HEK293 (cell line): ENCODE measurements at regions not wholly inside any gene's neighbourhood (a gene's known extent, or its start where the extent isn't known, plus 50 kb on each side); places are given as distances from the start of the nearest gene placed in this dataset.

Source experiments
- CTCF ChIA-PET: fragments of 350-600 bp; formaldehyde crosslinking; extraction: SDS; loops from one replicate; lab custom pipeline; 2021; ENCODE audit warnings: antibody characterized with exemption; lab: Yijun Ruan, JAX
- POLR2A ChIA-PET: fragments of 300-600 bp; formaldehyde crosslinking; extraction: SDS; loops from one replicate; lab custom pipeline; 2020; ENCODE audit warnings: antibody characterized with exemption, inconsistent platforms; lab: Yijun Ruan, JAX
- H3K27ac ChIP-seq: fragments of 200-500 bp; sonication (Bioruptor generic); 2 replicates; pipeline ENCODE4 v1.5.1; 2014; ENCODE audit warnings: low read depth, low read length, control low read depth, inconsistent platforms; ENCODE audit errors: extremely low read depth
- H3K36me3 ChIP-seq, 2 experiments: fragments of 200-500 bp in 1 of 2; sonication (Bioruptor generic) in 1 of 2; 1 replicate in 1 of 2; 2 replicates in 1 of 2; pipeline ENCODE4 v1.5.1; 2014 to 2017; ENCODE audit warnings: inconsistent platforms in 2 of 2, low read length in 2 of 2; ENCODE audit not compliant: control insufficient read depth in 2 of 2, insufficient read depth in 1 of 2
- H3K4me1 ChIP-seq: fragments of 200-500 bp; sonication (Bioruptor generic); 2 replicates; pipeline ENCODE4 v1.5.1; 2014; ENCODE audit warnings: mild to moderate bottlenecking, low read length, inconsistent platforms; ENCODE audit not compliant: control insufficient read depth, insufficient read depth
- H3K4me3 ChIP-seq: 2 replicates; pipeline ENCODE4 v1.5.1; 2011; ENCODE audit warnings: low read depth, mild to moderate bottlenecking, control low read depth, low read length, moderate library complexity
- H3K9me3 ChIP-seq: fragments of 200-500 bp; sonication (Bioruptor generic); 2 replicates; pipeline ENCODE4 v1.5.1; 2014; ENCODE audit warnings: low read depth, low read length, inconsistent platforms; ENCODE audit not compliant: control insufficient read depth, insufficient read depth
- ATF2 ChIP-seq: fragments of 450-650 bp; formaldehyde crosslinking; IDR thresholded peaks from 2 replicates; pipeline ENCODE4 v1.5.1; 2016; ENCODE audit warnings: missing biosample characterization, missing genetic modification characterization, low read depth
- YY2 ChIP-seq: fragments of 450-650 bp; formaldehyde crosslinking; IDR thresholded peaks from 2 replicates; pipeline ENCODE4 v1.5.1; 2016; ENCODE audit warnings: missing biosample characterization, missing genetic modification characterization
- ZBTB21 ChIP-seq: fragments of 450-650 bp; formaldehyde crosslinking; IDR thresholded peaks from 2 replicates; pipeline ENCODE4 v1.5.1; 2017; ENCODE audit warnings: missing biosample characterization, missing genetic modification characterization
- ZFP69B ChIP-seq: fragments of 450-650 bp; formaldehyde crosslinking; IDR thresholded peaks from 2 replicates; pipeline ENCODE4 v1.5.1; 2016; ENCODE audit warnings: missing biosample characterization, missing genetic modification characterization
- ZNF121 ChIP-seq: fragments of 450-650 bp; formaldehyde crosslinking; IDR thresholded peaks from 2 replicates; pipeline ENCODE4 v1.5.1; 2016; ENCODE audit warnings: missing biosample characterization, missing genetic modification characterization
- ZNF138 ChIP-seq: fragments of 450-650 bp; formaldehyde crosslinking; IDR thresholded peaks from 2 replicates; pipeline ENCODE4 v1.5.1; 2016; ENCODE audit warnings: missing biosample characterization, missing genetic modification characterization, borderline replicate concordance
- ZNF16 ChIP-seq: fragments of 450-650 bp; formaldehyde crosslinking; IDR thresholded peaks from 2 replicates; pipeline ENCODE4 v1.5.1; 2016; ENCODE audit warnings: low read depth, missing biosample characterization, missing genetic modification characterization
- ZNF174 ChIP-seq: fragments of 450-650 bp; formaldehyde crosslinking; IDR thresholded peaks from 2 replicates; pipeline ENCODE4 v1.5.0; 2017; ENCODE audit warnings: missing biosample characterization, mild to moderate bottlenecking, missing genetic modification characterization
- ZNF26 ChIP-seq: fragments of 450-650 bp; formaldehyde crosslinking; IDR thresholded peaks from 2 replicates; pipeline ENCODE4 v1.5.1; 2016; ENCODE audit warnings: missing biosample characterization, missing genetic modification characterization
- ZNF302 ChIP-seq: fragments of 450-650 bp; formaldehyde crosslinking; IDR thresholded peaks from 2 replicates; pipeline ENCODE4 v1.5.1; 2016; ENCODE audit warnings: missing biosample characterization, missing genetic modification characterization, low read depth
- ZNF341 ChIP-seq: fragments of 450-650 bp; formaldehyde crosslinking; IDR thresholded peaks from 2 replicates; pipeline ENCODE4; 2016; ENCODE audit warnings: low read depth, missing biosample characterization, missing genetic modification characterization
- ZNF518A ChIP-seq: fragments of 450-650 bp; formaldehyde crosslinking; conservative IDR thresholded peaks from 2 replicates; pipeline ENCODE4 v1.5.1; 2016; ENCODE audit warnings: low read depth, missing biosample characterization, missing genetic modification characterization
- ZNF623 ChIP-seq: fragments of 450-650 bp; formaldehyde crosslinking; IDR thresholded peaks from 2 replicates; pipeline ENCODE4 v1.5.1; 2016; ENCODE audit warnings: missing biosample characterization, missing genetic modification characterization
- ZNF843 ChIP-seq: fragments of 450-650 bp; formaldehyde crosslinking; IDR thresholded peaks from 2 replicates; pipeline ENCODE4 v1.5.1; 2016; ENCODE audit warnings: missing biosample characterization, missing genetic modification characterization
- ZSCAN18 ChIP-seq: fragments of 450-650 bp; formaldehyde crosslinking; IDR thresholded peaks from 2 replicates; pipeline ENCODE4 v1.5.1; 2016; ENCODE audit warnings: missing biosample characterization, missing genetic modification characterization

- no peak for TF ChIP-seq ZNF341 (tag by site-specific recombination)
- TF ChIP-seq ZNF138 (tag by site-specific recombination) = no peak
- TF ChIP-seq ZBTB21 = no peak
- TF ChIP-seq, all 188 proteins: peak for 0
- CTCF ChIA-PET = no interaction called here
- no peak overlapping the region for H3K4me3 ChIP-seq
- no peak overlapping the region for H3K27ac ChIP-seq
- H3K9me3 ChIP-seq = no peaks in the 10 kb centered on the region
- H3K36me3 ChIP-seq = no peaks in the 10 kb centered on the region
- POLR2A ChIA-PET = no interaction called here
- no peaks in the 10 kb centered on the region for H3K4me1 ChIP-seq
Observed at GRCh38 chr16:66036793-66037715, 329.4 kb upstream of the CDH5 start.

GRCh38 chr16:66036184-66036583, 330.3 kb upstream of the CDH5 start:
- H3K27ac ChIP-seq = no peak overlapping the region
- H3K9me3 ChIP-seq = no peaks in the 10 kb centered on the region
- ChIA-PET POLR2A (no interaction called here), CTCF (interaction anchor here (1.2 kb wide), 1 partner anchor 12 kb away, joined by 3 read pairs; no protein-coding TSS in a partner anchor)
- H3K4me1 ChIP-seq = no peaks in the 10 kb centered on the region
- H3K36me3 ChIP-seq = no peaks in the 10 kb centered on the region
- TF ChIP-seq ZFP69B = no peak
- TF ChIP-seq ZSCAN18 (tag by site-specific recombination) = no peak
- TF ChIP-seq ZNF174 (tag by site-specific recombination) = no peak
- TF ChIP-seq ZNF16 (tag by site-specific recombination) = no peak
- no peak for TF ChIP-seq ATF2 (tag by site-specific recombination)
- no peak for TF ChIP-seq ZNF623 (tag by site-specific recombination)
- TF ChIP-seq ZNF26 (tag by site-specific recombination) = no peak
- TF ChIP-seq ZNF302 (tag by site-specific recombination) = no peak
- no peak for TF ChIP-seq YY2
- TF ChIP-seq ZNF843 = no peak
- no peak for TF ChIP-seq ZNF518A
- no peak for TF ChIP-seq ZNF121 (tag by site-specific recombination)
- no peak overlapping the region for H3K4me3 ChIP-seq
